ENCODE measurements at regions not wholly inside any gene's neighbourhood (a gene's known extent, or its start where the extent isn't known, plus 50 kb on each side); places are given as distances from the start of the nearest gene placed in this dataset.
"Not testable (repeated sequence)": the region's sequence is repeated elsewhere in the genome, so short reads cannot be mapped to it uniquely, and the experiment has no call there.

GRCh38 chr10:131556897-131557495 is 245.5 kb upstream of the TCERG1L start:
- DNase-seq (ENCODE audit: low read depth in 1 of 2, low spot score in 1 of 2): no peak

DNA sequence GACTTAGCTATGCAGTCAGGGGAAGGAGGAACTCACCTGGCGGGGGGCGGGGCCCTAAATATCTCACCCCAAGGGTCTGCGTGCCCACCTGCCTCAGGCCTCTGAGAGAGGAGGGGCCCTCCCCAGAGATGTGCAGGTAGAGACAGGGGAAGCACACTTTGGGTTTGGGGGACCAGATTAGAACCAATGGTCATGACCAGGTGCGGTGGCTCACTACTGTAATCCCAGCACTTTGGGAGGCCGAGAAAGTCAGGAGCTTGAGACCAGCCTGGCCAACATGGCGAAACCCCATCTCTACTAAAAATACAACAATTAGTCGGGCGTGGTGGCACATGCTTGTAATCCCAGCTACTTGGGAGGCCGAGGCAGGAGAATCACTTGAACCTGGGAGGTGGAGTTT is 246.4 kb upstream of the TCERG1L start:
- DNase-seq (ENCODE audit: low read depth in 1 of 2, low spot score in 1 of 2): not testable (repeated sequence)

- DNase-seq (ENCODE audit: low read depth in 1 of 2, low spot score in 1 of 2): no peak
These were observed 248.0 kb upstream of the TCERG1L start for GRCh38 chr10:131559450-131559911.

- no peak for DNase-seq (ENCODE audit: low read depth in 1 of 2, low spot score in 1 of 2)
These were observed 248.6 kb upstream of the TCERG1L start for GRCh38 chr10:131560166-131560565.

DNA sequence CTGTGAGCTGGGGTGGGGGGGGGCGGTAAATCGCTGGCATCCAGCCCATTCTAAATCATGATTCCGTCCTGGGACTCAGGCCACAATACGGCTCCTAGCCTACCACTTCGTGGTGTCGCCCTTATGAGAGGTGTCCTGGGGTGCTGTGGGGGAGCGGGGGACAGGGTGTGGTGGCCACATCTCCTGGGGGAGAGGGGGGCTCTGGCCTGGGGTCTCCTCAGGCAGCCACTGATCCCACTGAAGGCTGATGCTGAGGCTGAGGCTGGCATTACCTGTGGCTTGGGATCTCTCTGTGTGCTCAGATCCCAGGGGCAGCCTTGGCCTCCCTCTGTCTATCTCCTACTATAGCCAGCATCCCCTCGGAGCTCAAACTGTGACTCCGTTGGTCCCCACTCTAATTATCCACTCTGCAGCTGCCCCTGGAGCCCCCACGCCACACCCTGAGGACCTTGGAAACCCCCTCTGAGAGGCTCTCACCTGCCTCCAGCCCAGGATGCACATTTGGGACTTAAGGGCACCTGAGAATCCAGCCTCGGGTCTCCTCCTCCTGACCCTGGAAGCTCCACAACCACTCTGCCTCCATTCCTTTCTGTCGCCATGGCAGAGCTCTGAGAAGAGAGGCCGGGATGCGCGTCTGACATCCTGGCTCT is 249.3 kb upstream of the TCERG1L start:
- DNase-seq (ENCODE audit: low read depth in 1 of 2, low spot score in 1 of 2): no peak

DNA sequence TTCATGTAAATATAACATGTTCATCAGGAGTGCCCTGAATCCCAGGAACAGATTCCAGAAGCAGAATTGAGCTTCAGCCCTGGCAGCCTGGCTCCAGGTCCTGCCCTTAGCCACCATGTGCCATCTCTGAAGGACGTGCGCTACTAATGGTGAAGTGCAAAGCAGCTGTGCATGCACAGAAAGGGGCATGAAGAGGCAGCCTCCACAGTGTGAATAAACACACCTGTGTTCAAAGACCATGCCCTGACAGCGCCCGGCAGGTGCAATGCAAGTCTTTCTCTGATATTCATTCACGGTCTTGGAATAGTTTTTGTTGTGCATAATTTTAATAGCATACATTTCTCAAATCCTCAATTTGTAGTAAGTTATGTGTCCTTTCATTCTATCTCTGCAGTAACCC is 250.4 kb upstream of the TCERG1L start:
- DNase-seq (ENCODE audit: low read depth in 1 of 2, low spot score in 1 of 2): no peak

DNA sequence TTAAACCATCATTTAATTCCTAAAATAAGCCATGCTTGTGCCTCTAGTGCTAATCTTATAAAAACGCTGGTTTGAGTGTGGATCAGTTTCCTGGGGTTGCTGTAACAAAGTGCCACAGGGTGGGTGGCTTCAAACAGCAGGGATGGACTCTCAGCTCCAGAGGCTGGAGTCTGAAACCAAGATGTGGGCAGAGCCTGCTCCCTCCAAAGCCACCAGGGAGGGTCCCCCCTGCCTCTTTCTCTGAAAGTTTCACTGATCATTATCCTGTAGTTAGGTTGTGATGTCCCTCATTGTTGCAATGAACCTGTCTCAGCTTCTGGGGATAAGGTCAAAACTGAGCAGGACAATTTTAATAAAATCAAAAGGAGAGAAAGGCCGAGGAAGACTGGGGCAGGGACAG is 251.9 kb upstream of the TCERG1L start:
- no peak for DNase-seq (ENCODE audit: low read depth in 1 of 2, low spot score in 1 of 2)

- no peak for DNase-seq (ENCODE audit: low read depth in 1 of 2, low spot score in 1 of 2)
These were observed 256.0 kb upstream of the TCERG1L start for GRCh38 chr10:131567279-131568162.

DNA sequence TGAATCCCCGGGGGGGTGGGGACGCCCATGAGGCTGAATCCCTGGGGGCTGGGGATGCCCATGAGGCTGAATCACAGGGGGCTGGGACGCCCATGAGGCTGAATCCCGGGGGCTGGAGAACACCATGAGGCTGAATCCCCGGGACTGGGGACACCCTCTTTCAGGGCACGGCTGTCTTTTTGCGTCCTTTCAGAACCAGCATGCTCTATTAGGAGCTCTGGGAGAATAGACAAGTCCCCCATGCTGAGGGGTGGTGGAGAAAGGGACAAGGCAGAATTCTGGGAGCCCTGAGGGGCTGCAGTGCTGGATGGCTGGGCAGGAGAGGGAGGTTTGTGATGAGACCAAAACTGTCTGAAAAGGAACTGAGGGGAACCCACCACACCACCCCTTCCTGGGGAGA is 257.3 kb upstream of the TCERG1L start:
- no peak for DNase-seq (ENCODE audit: low read depth in 1 of 2, low spot score in 1 of 2)

DNA sequence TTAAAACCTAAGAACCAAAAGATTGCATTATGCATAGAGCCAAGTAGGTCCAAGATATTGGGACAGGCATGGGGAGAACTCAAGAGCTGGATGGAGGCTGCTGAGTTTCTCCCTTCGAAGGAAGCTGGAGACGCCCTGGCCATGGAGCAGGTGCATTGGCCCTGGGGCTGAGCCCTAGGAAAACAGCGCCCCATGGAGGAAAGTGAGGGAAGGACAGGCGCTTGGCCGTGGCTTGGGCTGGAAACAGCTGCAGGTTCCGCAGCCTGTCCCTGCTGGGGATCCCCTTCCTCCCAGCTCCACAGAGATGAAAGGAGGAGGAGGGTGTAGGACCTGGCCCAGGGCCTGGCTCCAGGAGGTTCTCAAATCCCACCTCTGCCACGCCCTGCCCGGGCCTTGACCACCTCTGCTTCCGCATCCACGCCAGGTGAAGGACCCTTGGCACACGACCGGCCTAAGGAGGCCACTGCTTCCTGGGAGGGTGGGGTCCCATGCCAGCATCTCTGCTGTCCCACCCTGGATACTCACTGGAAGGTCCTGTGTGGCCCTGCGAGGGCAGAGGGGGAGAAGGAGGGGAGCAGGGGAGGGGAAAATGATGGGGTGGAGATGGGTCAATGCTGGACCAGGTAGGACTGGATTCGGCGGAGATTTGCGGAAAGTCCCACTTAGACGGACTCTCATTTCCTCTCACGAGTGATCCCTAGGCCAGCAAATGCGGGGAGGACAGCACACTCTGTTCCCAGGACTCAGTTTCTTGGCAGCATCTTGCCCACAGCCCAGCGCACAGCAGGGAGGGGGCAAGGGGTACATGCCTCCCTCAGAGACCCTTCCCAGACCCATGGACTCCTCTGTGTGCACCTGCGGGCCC is 258.6 kb upstream of the TCERG1L start:
- no peak for DNase-seq (ENCODE audit: low read depth in 1 of 2, low spot score in 1 of 2)

DNA sequence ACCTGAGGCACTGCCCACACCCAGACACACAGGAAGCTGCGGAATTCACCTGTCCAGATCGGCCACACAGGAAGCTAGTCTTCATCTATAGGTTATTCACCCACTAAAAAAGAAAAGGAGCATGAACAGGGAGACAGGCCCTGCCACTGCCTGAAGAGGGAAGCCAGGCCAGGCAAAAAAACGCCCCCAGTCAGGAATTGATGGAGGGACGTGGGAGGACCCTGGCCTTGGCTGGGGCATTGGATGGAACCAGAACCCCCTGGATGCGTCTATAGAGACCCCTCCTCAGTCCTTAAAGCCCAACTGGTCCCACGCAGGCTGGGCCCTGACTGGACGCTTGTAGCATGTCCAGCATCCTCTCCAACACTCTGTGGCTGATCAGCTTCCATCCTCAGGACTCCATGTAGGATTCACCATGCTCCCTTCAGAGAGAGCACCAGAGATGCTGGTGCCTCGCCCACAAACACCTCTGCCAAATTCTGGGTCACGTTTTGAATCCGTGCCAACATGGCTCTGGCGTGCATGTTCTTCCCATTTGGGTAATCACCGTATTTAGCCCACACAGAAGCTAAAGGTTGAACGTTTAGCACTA is 259.3 kb upstream of the TCERG1L start:
- DNase-seq (ENCODE audit: low read depth in 1 of 2, low spot score in 1 of 2): no peak

DNA sequence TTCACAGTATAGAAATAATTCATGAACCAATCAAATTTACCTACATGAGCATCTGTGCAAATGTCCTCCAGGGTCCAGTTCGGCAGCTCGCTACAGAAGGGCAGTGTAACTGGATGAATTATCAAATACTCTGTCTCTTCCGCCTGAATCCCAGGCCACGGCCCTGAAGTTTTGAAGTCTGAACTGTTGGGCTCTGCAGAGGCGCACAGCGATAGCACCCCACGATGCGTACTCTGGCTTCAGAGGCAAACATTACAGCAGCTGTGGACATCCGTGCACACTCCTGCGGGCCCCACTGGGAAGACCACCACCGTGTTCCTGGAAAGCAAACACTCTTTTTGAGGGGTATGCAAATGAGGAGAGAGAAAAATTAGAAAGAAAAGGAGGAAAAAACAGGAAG is 259.8 kb upstream of the TCERG1L start:
- no peak for DNase-seq (ENCODE audit: low read depth in 1 of 2, low spot score in 1 of 2)

DNA sequence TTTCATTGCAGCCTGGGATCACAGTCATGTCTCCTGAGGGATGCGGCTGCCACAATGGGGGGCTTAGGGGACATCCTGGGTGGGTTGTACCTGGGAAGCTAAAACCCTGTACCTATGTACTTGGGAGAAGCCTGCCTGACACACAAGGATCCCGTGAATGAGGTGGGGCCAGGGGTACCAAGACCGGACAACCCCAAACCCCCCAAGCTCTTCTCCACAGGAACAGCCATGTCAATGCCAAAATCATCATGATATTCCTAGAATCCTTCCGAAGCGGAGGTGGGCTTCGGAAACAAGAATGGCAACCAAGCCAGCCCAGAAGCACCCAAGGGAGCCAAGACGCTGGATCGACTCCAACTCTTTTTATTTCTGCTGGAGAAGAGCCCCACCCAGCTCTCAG is 260.3 kb upstream of the TCERG1L start:
- DNase-seq (ENCODE audit: low read depth in 1 of 2, low spot score in 1 of 2): no peak

- no peak for DNase-seq (ENCODE audit: low read depth in 1 of 2, low spot score in 1 of 2)
These were observed 261.7 kb upstream of the TCERG1L start for GRCh38 chr10:131573256-131573655.

GRCh38 chr10:131573707-131574106 is 262.2 kb upstream of the TCERG1L start:
- no peak for DNase-seq (ENCODE audit: low read depth in 1 of 2, low spot score in 1 of 2)

- no peak for DNase-seq (ENCODE audit: low read depth in 1 of 2, low spot score in 1 of 2)
These were observed 262.8 kb upstream of the TCERG1L start for GRCh38 chr10:131574363-131574706.

DNA sequence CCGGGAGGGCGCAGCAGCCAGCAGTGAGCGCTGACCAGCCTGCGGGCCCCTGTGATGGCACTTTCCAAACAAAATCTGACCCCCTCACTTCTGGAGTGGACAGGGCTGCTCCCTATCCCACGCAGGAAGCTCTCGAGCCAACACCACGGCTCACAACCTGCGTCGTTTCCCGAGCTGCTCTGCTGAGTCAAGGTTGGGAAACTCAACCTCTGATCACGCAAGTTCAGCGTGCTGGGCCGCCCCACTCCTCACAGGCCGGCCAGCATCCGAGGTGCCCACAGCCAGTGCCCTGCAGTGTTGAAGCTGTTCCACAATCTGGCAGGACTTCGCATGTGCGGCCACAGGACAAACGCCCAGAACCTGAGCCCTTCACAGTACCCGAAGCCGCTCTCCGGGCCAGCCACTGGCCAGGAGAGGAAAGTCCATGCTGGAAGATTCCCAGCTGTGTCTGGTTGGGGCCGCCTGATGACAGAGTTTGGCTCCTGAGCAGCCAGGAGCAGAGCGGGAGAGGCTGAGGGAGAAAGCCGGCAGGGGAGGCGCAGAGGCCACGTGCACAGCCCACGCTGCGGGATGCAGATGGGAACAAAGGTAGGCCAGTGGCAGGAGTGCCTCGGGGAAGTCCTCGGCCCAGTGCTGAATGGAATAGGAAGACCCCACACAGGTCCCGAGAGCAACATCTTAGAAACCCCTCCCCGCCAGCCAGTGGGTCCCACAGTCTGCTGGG is 263.3 kb upstream of the TCERG1L start:
- DNase-seq (ENCODE audit: low read depth in 1 of 2, low spot score in 1 of 2): no peak

DNA sequence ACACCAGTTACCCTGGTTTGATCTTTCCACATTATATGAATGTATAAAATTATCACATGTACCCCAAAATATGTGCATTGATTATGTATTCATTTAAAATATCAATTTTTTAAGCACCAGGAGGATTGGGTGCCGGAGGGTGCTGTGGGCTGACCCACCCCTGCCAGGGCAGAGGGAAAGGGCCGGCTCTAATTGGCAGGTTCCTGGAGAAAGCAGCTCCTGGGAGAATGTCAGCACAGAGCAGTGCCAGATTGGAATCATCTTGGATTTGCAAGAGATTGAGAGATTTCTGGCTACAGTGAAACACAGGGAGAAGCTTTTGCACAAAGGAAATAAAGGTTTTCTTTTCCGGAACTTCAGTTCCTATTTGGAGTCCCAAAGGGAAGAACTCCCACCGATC is 264.4 kb upstream of the TCERG1L start:
- DNase-seq (ENCODE audit: low read depth in 1 of 2, low spot score in 1 of 2): no peak

DNA sequence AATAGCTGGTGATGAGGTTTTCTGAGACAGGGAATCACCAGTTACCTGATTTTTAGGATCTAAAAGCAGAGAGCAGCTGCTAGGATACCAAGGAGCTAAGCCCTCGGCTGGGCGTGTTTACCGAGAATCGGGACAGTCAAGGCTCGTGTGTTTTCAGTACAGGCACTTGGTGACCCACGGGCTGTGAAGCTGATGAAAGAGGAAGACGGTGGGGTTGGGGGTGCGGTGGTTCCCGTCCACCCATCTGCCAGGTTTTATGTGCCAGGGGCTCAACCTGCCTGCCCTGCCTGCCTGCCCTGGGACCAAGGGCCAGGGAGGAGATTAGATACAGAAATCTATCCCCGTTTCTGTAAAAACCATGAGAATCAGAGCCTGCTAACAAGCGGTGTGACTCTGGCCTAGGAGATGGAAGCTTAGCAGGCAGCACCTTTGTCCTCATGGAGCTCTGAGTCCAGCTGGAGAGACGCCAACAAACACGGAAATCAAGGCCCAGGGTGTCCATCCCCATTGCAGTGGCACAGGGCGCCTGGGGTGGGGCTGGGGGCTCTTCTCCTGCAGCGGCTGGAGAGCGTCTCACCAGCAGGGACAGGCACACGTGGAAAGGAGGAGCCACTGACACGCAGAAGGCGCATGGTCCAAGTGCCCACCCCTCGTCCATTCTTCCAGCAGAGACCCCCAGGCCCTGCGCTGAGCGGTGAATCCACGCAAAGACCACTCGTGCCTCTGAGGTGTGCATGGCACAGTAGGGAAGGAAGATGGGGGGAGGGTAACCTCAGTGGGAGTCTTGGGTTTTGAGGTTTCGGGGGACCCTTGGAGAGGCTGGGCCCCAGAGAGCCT is 265.0 kb upstream of the TCERG1L start:
- no peak for DNase-seq (ENCODE audit: low read depth in 1 of 2, low spot score in 1 of 2)

Data from stimulated activated CD4-positive, alpha-beta T cell treated with anti-CD3 and anti-CD28 coated beads, Interleukin-15, amount 100 ng/mL, for 1 hour (primary cell).